ENCODE measurements at regions not wholly inside any gene's neighbourhood (a gene's known extent, or its start where the extent isn't known, plus 50 kb on each side); places are given as distances from the start of the nearest gene placed in this dataset.

GRCh38 chr22:48885271-48885918, 942.3 kb downstream of the BRD1 start:
- TF ChIP-seq, protein P1, sequence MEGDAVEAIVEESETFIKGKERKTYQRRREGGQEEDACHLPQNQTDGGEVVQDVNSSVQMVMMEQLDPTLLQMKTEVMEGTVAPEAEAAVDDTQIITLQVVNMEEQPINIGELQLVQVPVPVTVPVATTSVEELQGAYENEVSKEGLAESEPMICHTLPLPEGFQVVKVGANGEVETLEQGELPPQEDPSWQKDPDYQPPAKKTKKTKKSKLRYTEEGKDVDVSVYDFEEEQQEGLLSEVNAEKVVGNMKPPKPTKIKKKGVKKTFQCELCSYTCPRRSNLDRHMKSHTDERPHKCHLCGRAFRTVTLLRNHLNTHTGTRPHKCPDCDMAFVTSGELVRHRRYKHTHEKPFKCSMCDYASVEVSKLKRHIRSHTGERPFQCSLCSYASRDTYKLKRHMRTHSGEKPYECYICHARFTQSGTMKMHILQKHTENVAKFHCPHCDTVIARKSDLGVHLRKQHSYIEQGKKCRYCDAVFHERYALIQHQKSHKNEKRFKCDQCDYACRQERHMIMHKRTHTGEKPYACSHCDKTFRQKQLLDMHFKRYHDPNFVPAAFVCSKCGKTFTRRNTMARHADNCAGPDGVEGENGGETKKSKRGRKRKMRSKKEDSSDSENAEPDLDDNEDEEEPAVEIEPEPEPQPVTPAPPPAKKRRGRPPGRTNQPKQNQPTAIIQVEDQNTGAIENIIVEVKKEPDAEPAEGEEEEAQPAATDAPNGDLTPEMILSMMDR (conservative IDR thresholded peaks at IDR 0.05; ENCODE audit: low read length): no peak
- no peak for TF ChIP-seq EZH2phosphoT487 (IDR thresholded peaks at IDR 0.05; ENCODE audit: borderline replicate concordance)
